Caki2 (cell line): ENCODE measurements at regions not wholly inside any gene's neighbourhood (a gene's known extent, or its start where the extent isn't known, plus 50 kb on each side); places are given as distances from the start of the nearest gene placed in this dataset.
"Not testable (repeated sequence)": the region's sequence is repeated elsewhere in the genome, so short reads cannot be mapped to it uniquely, and the experiment has no call there.

Experiments
- DNase-seq: peaks from one replicate; pipeline ENCODE4 v3.0.0-alpha.2; 2015; ENCODE audit warnings: low read depth
- in situ Hi-C: cut with HindIII; loops from 2 replicates; pipeline ENCODE4 v1.10.0; 2016; ENCODE audit warnings: low sequenced_read_pairs, low pct_unique_long_range_greater_than_20kb, mixed read lengths

- in situ Hi-C loops: no loop called here
- no peak for DNase-seq
These were observed 97.9 kb upstream of the NUDT6 start for GRCh38 chr4:123020285-123020684.

GRCh38 chr4:123023647-123024046 lies 101.2 kb upstream of the NUDT6 start:
- in situ Hi-C loops: no loop called here
- DNase-seq: no peak

DNA sequence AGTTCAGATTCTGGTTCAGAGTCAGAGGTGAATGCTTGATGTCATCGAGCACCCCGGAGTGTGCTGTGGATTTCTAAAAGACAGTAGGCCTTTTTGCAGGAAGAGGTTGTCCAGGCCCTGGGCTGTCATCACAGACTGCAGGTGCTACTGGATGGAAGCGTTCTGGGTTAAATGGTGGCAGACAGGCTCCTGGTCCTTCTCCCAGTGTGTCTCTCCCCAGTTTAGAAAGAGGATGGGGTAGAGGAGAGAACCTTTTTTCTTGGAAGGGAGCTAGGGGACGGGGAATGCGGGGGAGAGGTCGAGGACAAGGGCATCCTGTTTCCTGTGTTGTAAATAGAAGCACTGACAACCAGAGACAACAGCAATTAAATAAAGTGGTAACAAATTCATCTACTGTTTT lies 102.3 kb upstream of the NUDT6 start:
- in situ Hi-C loops: no loop called here
- DNase-seq: no peak

DNA sequence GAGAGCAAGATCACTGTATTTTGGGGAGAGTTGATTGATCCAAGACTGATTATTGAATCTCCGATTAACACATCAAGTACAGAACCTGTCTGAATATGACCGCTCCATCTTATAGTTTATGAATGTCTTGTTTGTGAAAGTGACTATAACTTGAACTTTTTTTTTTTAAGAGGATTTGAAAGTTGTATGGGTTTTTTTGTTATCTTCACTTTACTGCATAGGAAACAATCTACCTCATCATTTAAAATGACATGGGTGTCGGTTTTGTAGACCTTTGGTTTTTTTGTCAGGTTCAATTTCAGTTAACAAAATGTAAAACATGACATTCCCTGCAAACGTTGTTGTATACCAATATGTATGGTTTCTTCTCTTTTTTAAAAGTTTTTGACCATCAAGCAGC lies 103.0 kb upstream of the NUDT6 start:
- in situ Hi-C loops: no loop called here
- DNase-seq: no peak

DNA sequence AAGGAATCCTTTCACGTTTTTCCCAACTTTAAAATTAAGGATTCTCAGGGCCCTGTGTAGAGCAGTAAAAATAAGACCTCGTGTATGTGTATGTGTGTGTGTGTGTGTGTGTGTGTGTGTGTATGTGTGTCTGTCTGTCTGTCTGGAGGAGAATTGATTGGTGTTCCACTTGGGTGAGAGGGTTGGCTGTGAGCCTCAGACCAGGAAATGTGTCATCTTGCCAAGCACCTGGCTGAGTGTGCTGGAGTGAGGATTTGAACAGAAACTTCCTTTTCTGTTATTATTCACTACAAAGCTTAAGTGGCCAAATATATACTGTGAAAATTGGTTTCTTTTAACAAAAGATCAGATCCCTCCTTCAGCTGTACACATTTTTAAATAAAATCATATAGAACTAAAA lies 103.6 kb upstream of the NUDT6 start:
- DNase-seq: peak; percentile 64
- in situ Hi-C loops: not testable (repeated sequence)

DNA sequence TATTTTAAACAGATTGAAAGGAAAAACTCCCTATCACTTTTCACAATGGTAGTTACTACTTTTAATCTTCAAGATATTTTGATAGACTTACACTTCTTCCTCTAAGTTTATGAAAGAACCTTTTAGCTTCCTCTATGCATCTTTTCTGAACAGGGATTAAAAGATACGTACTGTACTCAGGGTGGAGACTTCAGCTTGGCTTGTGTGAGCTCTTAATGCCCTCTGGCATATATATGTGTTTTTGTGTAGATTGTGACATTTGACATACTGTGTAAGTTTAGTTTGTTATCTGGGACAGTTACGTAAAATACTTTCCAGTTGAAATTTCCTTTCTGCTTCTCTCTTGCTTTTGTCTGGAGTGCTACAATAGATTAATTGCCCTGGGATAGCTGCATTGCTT lies 109.3 kb upstream of the NUDT6 start:
- no peak for DNase-seq
- in situ Hi-C loops: no loop called here

- in situ Hi-C loops: no loop called here
- no peak for DNase-seq
These were observed 111.6 kb upstream of the NUDT6 start for GRCh38 chr4:123034023-123034422.

- no peak for DNase-seq
- in situ Hi-C loops: no loop called here
These were observed 112.8 kb upstream of the NUDT6 start for GRCh38 chr4:123035239-123035638.

GRCh38 chr4:123037804-123038203 lies 115.4 kb upstream of the NUDT6 start:
- DNase-seq: no peak
- in situ Hi-C loops: no loop called here

- no peak for DNase-seq
- in situ Hi-C loops: no loop called here
These were observed 119.7 kb upstream of the NUDT6 start for GRCh38 chr4:123042095-123042494.

- no peak for DNase-seq
- in situ Hi-C loops: no loop called here
These were observed 120.6 kb upstream of the NUDT6 start for GRCh38 chr4:123043013-123043412.

DNA sequence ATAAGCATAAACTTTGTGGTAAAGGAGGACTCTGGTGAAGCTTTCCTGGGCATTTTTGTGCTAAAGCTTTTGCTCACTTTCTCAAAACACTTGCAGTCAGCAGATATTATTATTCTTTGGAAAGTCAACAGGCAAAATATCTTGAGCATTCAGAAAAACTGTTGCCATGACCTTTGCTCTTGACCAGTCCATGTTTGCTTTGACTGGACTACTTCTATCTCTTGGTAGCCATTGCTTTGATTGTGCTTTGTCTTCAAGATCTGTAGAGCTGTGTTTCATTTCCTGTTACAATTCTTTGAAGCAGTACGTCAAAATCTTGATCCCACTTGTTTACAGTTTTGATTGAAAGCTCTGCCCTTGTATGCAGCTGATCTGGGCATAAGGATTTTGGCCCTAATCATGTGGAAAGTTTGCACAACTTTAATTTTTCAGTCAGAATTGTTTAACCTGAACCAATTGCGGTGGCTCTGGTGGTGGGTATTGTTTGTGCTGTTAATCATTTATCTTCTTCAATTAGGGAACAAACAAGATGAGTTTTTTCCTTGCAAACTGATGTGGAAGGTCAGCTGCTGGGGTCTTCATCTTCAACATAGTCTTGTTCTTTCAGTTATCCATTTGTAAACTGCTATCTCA lies 121.5 kb upstream of the NUDT6 start:
- no peak for DNase-seq
- in situ Hi-C loops: no loop called here

- no peak for DNase-seq
- in situ Hi-C loops: no loop called here
These were observed 123.7 kb upstream of the NUDT6 start for GRCh38 chr4:123046096-123046495.

GRCh38 chr4:123050018-123050417 lies 127.6 kb upstream of the NUDT6 start:
- in situ Hi-C loops: no loop called here
- no peak for DNase-seq

DNA sequence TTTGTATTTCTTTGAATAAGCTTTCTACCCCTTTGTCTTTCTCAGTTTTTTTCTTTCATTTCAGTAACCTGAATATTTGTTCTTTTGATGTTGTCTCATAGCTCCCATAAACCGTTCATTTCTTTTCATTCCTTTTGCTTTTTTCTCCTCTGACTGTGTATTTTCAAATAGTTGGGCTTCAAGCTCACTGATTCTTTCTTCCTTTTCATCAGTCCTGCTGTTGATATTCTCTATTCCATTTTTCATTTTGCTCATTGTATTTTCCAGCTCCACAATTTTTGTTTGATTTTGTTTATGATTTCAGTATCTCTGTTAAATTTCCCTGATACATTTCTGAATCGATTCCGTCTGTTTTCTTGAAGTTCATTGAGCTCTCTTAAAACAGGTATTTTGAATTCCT lies 129.6 kb upstream of the NUDT6 start:
- in situ Hi-C loops: no loop called here
- peak; percentile 10 for DNase-seq

- in situ Hi-C loops: no loop called here
- no peak for DNase-seq
These were observed 133.5 kb upstream of the NUDT6 start for GRCh38 chr4:123055943-123056342.

- no peak for DNase-seq
- in situ Hi-C loops: no loop called here
These were observed 137.8 kb upstream of the NUDT6 start for GRCh38 chr4:123060039-123060770.

- no peak for DNase-seq
- in situ Hi-C loops: no loop called here
These were observed 142.0 kb upstream of the NUDT6 start for GRCh38 chr4:123064390-123064789.

- DNase-seq: no peak
- in situ Hi-C loops: no loop called here
These were observed 145.7 kb upstream of the NUDT6 start for GRCh38 chr4:123068081-123068480.

- in situ Hi-C loops: no loop called here
- DNase-seq: no peak
These were observed 149.7 kb upstream of the NUDT6 start for GRCh38 chr4:123072060-123072459.
